LNCaP clone FGC (cell line): ENCODE measurements at regions not wholly inside any gene's neighbourhood (a gene's known extent, or its start where the extent isn't known, plus 50 kb on each side); places are given as distances from the start of the nearest gene placed in this dataset.
"Not testable (repeated sequence)": the region's sequence is repeated elsewhere in the genome, so short reads cannot be mapped to it uniquely, and the experiment has no call there.

Source experiments
- DNase-seq: peaks from one replicate; pipeline ENCODE4 v3.0.0-alpha.2; 2011; ENCODE audit warnings: low read depth
- H3K4me3 ChIP-seq: 2 replicates; pipeline ENCODE4 v1.5.1; 2011; ENCODE audit warnings: mild to moderate bottlenecking, low read depth, low read length, control low read depth
- TF ChIP-seq, protein P1 (sequence below): IDR thresholded peaks from 2 replicates; pipeline ENCODE4 v1.5.1; 2012; ENCODE audit warnings: mild to moderate bottlenecking; ENCODE audit not compliant: control insufficient read depth, insufficient read depth; ENCODE audit errors: extremely low read depth

DNA sequence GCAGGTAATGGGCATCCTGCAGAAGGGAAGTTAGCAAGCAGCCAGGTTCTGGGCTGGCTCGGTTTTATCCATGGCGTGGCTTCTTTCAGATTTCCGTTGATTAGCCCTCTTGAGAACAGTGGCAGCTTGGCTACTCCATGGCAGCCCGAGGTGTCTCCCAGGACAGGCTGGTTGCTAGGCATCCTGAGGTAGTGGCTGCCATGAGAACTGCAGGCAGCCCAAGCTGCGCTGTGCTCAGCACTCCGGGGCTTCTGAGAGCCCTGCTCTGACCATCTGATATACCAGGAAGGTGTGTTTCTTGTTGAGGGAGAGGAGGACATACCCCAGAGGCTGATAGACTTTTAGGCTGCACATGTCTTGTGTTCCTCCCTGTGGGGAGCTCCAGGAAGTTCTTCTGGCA, 253.4 kb upstream of the CASK start:
- H3K4me3 ChIP-seq: no peak overlapping the region
- no peak for DNase-seq
- TF ChIP-seq, protein P1, sequence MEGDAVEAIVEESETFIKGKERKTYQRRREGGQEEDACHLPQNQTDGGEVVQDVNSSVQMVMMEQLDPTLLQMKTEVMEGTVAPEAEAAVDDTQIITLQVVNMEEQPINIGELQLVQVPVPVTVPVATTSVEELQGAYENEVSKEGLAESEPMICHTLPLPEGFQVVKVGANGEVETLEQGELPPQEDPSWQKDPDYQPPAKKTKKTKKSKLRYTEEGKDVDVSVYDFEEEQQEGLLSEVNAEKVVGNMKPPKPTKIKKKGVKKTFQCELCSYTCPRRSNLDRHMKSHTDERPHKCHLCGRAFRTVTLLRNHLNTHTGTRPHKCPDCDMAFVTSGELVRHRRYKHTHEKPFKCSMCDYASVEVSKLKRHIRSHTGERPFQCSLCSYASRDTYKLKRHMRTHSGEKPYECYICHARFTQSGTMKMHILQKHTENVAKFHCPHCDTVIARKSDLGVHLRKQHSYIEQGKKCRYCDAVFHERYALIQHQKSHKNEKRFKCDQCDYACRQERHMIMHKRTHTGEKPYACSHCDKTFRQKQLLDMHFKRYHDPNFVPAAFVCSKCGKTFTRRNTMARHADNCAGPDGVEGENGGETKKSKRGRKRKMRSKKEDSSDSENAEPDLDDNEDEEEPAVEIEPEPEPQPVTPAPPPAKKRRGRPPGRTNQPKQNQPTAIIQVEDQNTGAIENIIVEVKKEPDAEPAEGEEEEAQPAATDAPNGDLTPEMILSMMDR: no peak

DNA sequence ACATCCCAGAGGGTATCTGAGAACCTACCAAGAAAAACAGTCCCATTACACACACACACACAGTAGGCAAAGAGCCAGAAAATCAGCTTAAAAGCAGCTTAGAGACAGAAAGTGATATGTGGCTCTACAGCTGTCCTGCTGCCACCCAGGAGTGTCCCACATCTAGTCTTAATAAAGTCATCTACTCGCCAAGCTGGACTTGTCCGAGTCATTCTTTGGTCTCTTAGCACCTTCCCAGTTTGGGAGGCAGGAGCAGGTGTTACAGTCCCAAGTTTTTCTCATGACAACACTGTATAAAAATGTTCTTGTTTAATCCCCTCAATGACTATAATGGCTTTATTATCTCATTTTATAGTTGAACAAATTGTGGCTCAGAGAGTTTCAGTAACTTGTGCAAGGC, 252.5 kb upstream of the CASK start:
- no peak for DNase-seq
- H3K4me3 ChIP-seq: no peak overlapping the region
- TF ChIP-seq, protein P1: no peak

DNA sequence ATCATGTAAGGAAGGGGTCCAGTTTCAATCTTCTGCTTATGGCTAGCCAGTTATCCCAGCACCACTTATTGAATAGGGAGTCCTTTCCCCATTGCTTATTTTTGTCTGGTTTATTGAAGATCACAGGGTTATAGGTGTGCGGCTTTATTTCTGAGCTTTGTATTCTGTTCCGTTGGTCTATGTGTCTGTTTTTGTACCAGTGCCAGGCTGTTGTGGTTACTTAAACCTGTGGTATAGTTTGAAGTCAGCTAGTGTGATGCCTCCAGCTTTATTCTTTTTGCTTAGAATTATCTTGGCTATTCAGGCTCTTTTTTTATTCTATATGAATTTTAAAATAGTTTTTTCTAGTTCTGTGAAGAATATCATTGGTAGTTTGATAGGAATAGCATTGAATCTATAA, 234.6 kb upstream of the CASK start:
- not testable (repeated sequence) for DNase-seq, H3K4me3 ChIP-seq

DNA sequence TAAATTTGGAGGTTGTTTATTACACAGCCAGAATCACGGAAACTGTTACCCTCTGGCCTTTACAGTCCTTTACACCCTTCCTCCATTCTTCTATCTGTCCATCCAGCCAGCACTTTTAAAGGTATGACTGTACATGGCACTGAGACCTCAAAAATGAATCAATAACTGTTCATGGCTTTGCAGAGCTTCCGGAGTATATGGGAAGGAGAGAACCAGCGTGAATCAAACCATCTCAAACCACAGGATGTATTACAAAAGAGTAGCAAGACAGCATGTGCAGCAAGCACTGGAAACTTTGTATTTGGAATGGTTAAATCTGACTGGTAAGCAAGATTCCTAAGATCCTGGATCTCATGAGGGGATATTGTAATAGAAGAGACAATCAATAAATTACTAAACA, 228.5 kb upstream of the CASK start:
- TF ChIP-seq, protein P1: no peak
- H3K4me3 ChIP-seq: no peak overlapping the region
- no peak for DNase-seq

DNA sequence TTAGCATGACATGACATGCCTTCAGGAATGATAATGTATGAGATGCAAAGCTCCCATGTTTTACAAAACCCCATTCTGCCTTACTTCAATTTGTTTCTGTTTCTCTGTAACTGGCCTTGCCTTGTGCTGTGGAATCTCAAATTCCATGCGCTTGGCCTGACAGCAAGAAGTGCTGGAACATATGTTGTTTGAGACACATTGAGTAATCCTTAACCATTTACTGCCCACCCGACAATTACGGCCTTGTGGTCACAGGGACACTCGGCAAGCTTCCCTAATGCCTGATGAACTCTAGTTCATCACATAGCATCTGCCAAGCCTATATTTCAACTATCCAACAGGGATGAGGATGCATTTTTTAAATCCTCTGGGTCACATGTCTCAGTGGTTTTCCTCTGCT, 226.4 kb upstream of the CASK start:
- no peak overlapping the region for H3K4me3 ChIP-seq
- no peak for DNase-seq
- TF ChIP-seq, protein P1: no peak

DNA sequence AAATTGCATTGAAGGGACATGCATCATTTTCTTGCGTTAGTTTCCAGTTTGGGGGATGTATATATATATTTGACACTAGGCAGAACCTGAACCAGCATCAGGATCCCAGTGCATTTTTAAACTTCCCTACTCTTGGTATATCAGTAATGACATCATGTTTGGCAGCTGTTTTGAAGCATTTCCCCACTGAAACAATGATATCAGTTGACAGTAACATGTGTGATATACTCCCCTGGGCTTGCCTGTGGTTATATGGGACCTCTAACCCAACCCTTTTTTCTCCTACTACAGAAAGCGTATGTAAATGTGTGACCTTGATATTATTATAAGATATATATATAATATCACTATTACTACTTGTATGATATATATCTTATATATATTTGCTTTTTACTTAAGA, 225.9 kb upstream of the CASK start:
- no peak for DNase-seq
- TF ChIP-seq, protein P1: no peak
- no peak overlapping the region for H3K4me3 ChIP-seq

DNA sequence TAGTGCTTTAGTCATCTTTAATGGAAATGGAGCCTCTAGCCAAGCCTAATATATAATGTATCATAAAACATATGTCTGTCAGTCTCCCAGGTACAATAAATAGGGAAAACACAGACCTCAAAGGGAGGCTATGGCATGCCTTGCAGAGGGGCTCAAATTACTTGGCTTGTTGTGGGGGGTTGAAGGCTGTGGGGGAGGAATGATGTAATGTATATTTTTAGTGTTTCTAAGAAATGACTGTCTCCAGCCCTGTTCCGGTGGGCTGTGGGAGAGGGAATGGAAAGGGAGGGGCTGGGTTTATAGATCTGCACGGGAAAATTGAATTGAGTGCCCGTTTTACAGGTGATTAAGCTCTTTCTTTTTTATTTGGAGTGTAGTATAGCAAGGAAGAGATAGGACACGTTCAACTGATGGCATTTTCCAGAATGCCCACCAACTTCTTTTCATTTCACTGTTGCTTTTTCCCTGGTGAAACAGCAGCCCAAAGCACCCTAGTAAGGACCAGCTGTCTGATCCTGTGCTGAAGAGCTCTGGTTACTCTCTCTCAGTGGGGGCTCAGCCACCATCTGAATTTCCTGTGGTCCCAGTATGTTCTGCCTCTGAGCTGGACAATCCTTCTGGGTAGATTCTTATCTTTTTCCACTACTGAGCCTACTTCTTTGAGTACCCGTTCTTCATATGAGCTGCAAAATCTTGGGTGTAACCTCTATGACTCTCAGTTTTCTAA, 220.7 kb upstream of the CASK start:
- H3K4me3 ChIP-seq: no peak overlapping the region
- TF ChIP-seq, protein P1: no peak
- DNase-seq: no peak

DNA sequence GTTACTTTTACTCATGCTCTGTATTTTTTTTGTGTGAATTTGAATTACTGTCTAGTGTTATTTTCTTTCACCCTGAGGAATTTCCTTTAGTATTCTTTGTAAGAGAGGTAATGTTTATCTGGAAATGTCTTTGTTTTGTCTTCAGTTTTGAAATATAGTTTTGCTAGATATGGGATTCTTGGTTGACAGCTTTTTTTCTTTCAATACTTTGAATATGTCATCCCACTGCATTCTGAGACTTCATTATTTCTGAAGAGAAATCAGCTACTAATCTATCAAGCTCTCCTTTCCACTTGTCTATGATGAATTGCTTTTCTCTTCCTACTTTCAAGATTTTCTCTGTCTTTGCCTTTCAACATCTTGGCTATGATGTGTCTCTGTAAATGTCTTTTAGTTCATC, 217.0 kb upstream of the CASK start:
- no peak overlapping the region for H3K4me3 ChIP-seq
- TF ChIP-seq, protein P1: no peak
- DNase-seq: no peak
